AG10803 (cell line): ENCODE measurements at regions not wholly inside any gene's neighbourhood (a gene's known extent, or its start where the extent isn't known, plus 50 kb on each side); places are given as distances from the start of the nearest gene placed in this dataset.
A peak's percentile ranks its signal among the peaks of the same experiment; 100 is the strongest.

Experiments used
- DNase-seq: peaks from one replicate; pipeline ENCODE4 v3.0.0; 2010; ENCODE audit warnings: low read depth
- H3K4me3 ChIP-seq: 2 replicates; pipeline ENCODE4 v1.5.1; 2011; ENCODE audit warnings: mild to moderate bottlenecking, low read length, control low read depth
- TF ChIP-seq, protein P1 (sequence below): conservative IDR thresholded peaks from 2 replicates; pipeline ENCODE4 v1.5.1; 2011; ENCODE audit warnings: mild to moderate bottlenecking, low read length, control low read depth, inconsistent platforms

DNA sequence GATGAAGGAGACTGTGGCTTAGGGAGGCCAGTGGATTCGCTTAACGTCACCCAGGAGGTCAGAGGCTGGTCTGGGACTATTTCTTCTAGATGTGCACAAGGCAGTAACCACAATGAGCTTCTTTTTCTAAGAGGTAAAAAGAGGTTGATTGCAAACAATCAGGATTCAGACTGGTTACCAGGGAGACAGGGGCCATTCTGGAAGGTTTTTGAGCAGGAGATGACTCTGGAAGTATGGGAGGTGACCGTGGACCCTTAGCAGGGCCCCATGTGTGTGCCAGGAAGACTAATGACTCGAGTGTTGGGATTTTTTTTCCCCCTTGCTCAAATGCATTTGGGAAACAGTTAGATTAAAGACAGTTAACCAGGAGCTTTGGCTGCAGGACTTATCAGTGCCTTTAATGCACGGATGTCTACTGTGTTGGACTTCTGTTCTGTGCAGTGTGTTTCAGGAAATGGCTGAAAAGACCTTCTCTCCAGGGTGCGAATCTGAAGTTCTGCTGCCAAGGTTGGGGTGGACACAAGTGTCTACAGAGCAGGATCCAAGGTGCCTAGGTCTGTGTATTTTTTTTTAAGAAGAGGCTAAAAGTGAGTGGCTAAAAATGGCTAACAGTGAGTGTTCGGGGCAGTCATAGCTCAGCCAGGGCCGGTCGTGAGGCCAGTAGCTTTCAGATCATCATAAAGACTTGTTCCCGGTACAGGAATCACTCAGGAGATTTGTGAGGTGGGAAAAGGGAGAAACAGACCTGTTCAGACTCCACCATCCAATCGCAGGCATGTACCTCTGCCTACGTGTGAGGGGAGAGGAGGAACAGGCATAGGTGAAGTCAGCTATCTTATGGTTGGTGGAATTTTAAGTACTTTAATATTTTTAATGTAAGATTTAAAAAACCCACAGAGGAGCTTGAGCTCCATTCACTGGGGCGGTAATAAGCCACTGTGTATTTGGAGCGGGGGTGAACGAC is 82.3 kb upstream of the CIBAR2 start:
- no peak for DNase-seq
- no peak overlapping the region for H3K4me3 ChIP-seq
- TF ChIP-seq, protein P1, sequence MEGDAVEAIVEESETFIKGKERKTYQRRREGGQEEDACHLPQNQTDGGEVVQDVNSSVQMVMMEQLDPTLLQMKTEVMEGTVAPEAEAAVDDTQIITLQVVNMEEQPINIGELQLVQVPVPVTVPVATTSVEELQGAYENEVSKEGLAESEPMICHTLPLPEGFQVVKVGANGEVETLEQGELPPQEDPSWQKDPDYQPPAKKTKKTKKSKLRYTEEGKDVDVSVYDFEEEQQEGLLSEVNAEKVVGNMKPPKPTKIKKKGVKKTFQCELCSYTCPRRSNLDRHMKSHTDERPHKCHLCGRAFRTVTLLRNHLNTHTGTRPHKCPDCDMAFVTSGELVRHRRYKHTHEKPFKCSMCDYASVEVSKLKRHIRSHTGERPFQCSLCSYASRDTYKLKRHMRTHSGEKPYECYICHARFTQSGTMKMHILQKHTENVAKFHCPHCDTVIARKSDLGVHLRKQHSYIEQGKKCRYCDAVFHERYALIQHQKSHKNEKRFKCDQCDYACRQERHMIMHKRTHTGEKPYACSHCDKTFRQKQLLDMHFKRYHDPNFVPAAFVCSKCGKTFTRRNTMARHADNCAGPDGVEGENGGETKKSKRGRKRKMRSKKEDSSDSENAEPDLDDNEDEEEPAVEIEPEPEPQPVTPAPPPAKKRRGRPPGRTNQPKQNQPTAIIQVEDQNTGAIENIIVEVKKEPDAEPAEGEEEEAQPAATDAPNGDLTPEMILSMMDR = no peak

DNA sequence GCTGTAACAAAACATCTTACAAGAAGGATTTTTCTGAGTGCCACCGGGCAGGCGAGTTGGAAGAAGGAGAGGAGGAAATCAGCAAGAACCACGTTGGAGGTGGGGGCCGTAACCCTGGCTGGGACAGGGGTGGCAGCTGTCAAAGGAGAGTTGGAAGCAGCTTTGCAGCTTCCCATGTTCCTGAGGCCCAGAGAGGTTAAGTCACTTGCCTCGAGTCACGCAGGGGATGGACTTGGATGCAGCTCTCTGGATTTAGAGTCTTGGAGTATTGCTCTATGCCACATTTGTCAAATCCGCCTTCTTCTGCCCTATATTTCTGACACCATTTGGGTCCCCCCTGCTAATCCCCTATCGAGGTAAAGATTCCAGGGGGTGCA is 83.0 kb upstream of the CIBAR2 start:
- TF ChIP-seq, protein P1 = no peak
- H3K4me3 ChIP-seq = no peak overlapping the region
- no peak for DNase-seq

DNA sequence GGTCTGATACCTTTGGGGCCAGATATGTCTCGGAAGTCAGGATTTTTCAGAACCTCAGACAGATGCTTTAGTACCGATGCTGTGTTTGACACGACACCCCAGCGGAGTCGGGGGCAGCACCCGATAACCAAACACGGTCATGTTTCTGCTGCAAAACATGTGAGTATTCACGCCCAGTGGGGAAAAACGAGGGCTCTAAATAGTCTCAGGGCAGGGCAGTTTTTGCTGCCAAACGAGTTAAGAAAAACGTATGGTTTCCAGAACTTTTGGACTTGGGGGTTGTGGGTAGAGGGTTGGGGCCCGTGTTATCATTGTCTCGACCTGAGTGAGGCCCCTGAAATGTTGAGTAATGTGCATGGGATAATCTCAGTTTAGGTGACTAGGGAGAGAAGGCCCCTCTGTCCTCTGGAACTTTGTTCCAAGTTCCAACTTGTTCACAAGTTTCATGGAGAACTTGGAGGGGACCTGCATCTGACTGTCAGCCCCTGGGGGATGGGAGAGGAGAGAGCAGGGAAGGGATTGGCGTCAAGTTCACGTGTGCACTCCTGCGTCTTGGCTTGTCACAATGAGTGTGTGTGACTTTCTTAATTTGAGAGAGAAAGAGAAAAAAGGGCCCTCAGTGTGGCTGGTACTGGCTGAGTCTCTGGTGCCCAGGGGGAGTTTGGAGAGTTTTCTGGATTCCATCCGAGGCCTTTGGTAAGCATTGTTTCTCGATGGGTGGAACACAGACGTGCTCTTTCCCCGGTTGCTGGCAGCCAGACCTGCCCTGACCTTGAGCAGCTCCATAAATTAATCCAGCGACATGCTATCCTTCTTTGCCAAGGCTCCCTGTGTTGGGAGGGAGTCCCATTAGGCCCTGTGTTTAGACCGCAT is 83.9 kb upstream of the CIBAR2 start:
- DNase-seq = peak; percentile 87
- H3K4me3 ChIP-seq = no peak overlapping the region
- TF ChIP-seq, protein P1 = no peak

DNA sequence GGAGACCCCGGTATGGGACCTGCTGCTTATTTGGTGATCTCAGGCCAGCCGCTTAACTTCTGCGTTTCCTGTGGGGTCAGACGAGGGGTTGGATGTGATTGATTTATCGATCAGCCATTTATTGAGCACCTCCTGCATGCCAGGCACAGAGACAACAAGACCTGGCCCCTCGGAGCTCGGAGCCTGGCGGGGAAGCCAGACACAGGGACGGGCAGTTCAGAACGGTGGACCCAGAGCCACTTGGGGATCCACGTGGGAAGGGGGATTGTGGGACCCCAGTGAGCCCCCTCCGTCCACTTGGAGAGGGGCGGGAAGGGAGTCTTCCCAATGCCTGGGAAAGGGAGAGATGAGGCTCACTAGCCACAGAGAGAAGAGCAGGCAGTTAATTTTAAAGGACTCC is 84.7 kb upstream of the CIBAR2 start:
- DNase-seq = no peak
- no peak overlapping the region for H3K4me3 ChIP-seq
- TF ChIP-seq, protein P1 = no peak

DNA sequence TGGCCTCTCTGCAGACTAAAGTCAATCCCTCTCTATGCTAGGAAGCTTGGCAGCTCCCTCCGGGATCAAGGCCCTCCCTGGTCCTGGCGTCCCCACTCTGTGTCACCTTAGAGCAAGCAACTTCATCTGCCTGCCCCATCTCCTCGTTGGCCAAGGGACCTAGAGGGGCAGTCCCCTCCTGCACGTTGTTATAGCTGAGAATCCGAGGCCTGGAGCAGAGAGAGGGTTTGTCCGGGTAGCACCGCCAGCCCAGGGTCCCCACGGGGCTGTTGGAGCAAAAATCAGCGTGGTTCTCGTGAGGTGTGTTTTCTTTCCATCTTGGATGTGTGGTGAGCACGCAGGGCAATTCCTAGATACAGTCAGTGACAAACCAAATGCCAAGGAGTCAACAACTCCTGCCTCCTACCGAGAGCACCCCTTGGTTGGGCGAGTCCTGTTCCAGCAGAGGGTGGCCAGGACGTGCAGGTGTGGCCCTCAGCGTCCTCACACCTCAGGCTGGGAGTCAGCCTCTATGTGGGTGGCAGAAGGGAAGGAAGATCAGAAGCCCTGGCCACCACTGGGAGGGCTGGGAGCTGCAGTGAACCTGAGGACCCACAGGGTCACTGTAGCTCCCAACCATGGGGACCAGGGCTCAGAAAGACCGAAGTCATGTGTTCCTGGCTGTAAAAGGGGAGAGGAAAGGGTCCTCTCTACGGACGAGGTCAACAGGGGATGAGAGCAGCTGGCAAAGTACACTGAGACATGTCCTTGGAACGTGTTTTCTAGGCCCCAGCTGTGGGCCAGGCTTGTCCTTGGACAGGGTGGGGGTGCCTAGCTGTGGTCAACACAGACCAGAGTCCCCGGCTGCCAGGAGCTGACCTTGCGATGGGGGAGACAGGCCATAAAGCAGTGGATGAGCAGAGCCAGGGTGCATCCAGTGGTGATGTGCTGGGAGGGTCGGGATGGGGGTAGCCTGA is 85.6 kb upstream of the CIBAR2 start:
- TF ChIP-seq, protein P1 = no peak
- peak; percentile 40 for DNase-seq

DNA sequence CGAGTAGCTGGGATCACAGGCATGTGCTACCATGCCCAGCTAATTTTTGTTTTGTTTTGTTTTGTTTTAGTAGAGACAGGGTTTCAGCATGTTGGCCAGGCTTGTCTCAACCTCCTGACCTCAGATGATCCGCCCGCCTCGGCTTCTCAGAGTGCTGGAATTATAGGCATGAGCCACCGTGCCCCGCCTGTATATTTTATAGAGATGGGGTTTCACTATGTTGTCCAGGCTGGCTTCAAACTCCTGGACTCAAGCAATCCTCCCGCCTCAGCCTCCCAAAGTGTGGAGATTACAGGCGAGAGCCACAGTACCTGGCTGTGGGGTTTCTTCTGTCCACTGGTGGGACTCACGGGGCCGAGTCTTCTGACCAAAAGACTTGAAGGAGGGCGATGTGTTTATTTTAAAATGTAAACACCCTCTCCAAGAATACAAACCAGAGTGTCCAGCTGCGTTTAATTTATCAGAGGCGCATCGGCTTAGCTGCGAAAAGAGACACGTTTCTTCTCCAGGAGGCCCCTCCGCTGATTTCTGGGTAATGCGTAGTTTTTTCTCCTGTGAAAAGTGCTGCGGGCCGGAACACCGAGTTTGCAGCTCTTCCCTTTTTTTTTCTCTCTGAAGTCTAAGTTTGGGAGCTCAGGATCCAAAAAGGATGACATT is 86.9 kb upstream of the CIBAR2 start:
- H3K4me3 ChIP-seq = peak overlapping the region; percentile 12
- DNase-seq = peak; percentile 81
- TF ChIP-seq, protein P1 = no peak

More for the DNA sequence above, 85.6 kb upstream of the CIBAR2 start:
- no peak overlapping the region for H3K4me3 ChIP-seq
